Spinal cord (tissue), 9 donors: ENCODE measurements at regions not wholly inside any gene's neighbourhood (a gene's known extent, or its start where the extent isn't known, plus 50 kb on each side); places are given as distances from the start of the nearest gene placed in this dataset.

Source experiments
- DNase-seq, 6 donors: peaks; one replicate each; pipeline versions ENCODE4 v3.0.0 to v3.0.0-alpha.2; 2013 to 2015; ENCODE audit warnings: low spot score in 6 of 6, low read depth in 4 of 6
- H3K27ac ChIP-seq: one replicate; pipeline ENCODE4 v1.5.1; 2013; ENCODE audit warnings: low read depth, low read length, control low read depth
- H3K27me3 ChIP-seq: one replicate; pipeline ENCODE4 v1.6.1; 2013; ENCODE audit warnings: low read length; ENCODE audit not compliant: control insufficient read depth, insufficient read depth
- H3K36me3 ChIP-seq: one replicate; pipeline ENCODE4 v1.6.1; 2013; ENCODE audit warnings: low read length; ENCODE audit not compliant: control insufficient read depth, insufficient read depth
- H3K4me1 ChIP-seq: one replicate; pipeline ENCODE4 v1.6.1; 2013; ENCODE audit warnings: low read length; ENCODE audit not compliant: control insufficient read depth, insufficient read depth
- H3K4me3 ChIP-seq: one replicate; pipeline ENCODE4 v1.5.1; 2013; ENCODE audit warnings: low read depth, low read length, control low read depth
- H3K9me3 ChIP-seq: one replicate; pipeline ENCODE4 v1.6.1; 2013; ENCODE audit warnings: low read length; ENCODE audit not compliant: control insufficient read depth, insufficient read depth
- WGBS: methylation state at CpG from one replicate; pipeline ENCODE4 v1.1.5; 2013; ENCODE audit warnings: missing lambda C conversion rate; ENCODE audit not compliant: insufficient coverage; 5-methylcytosine and 5-hydroxymethylcytosine counted together
- donor health status: healthy.

- DNase-seq, result no peak
- 64% methylated on average over 3 of the region's 3 CpGs for WGBS
- Histone ChIP-seq H3K27me3 (no peaks in the 10 kb centered on the region), H3K4me3 (no peak overlapping the region), H3K27ac (no peak overlapping the region), H3K4me1 (no peaks in the 10 kb centered on the region), H3K9me3 (no peaks in the 10 kb centered on the region), H3K36me3 (no peaks in the 10 kb centered on the region)
Measured at GRCh38 chr11:101345891-101346290, 216.3 kb upstream of the PGR start.

GRCh38 chr11:101342307-101342706, 212.7 kb upstream of the PGR start:
- Histone ChIP-seq H3K27ac (no peak overlapping the region), H3K36me3 (no peaks in the 10 kb centered on the region), H3K9me3 (no peaks in the 10 kb centered on the region), H3K4me1 (no peaks in the 10 kb centered on the region), H3K27me3 (no peaks in the 10 kb centered on the region), H3K4me3 (no peak overlapping the region)
- no peak for DNase-seq
- no CpG with 5 or more reads among the region's 1 CpG for whole genome bisulfite sequencing

GRCh38 chr11:101341578-101341977, 212.0 kb upstream of the PGR start:
- H3K27ac ChIP-seq, result no peak overlapping the region
- no peak for DNase-seq

GRCh38 chr11:101336858-101337257, 207.2 kb upstream of the PGR start:
- Histone ChIP-seq H3K27ac (no peak overlapping the region), H3K27me3 (no peaks in the 10 kb centered on the region), H3K9me3 (no peaks in the 10 kb centered on the region), H3K4me1 (no peaks in the 10 kb centered on the region), H3K4me3 (no peak overlapping the region), H3K36me3 (no peaks in the 10 kb centered on the region)
- peak in 2 of 6 donors; percentile 1 to 60 for DNase-seq
- WGBS, result 58% methylated on average over 2 of the region's 4 CpGs

More at GRCh38 chr11:101341578-101341977, 212.0 kb upstream of the PGR start:
- no CpG with 5 or more reads among the region's 1 CpG for WGBS
- H3K36me3 ChIP-seq, result no peaks in the 10 kb centered on the region
- H3K4me3 ChIP-seq, result no peak overlapping the region
- H3K9me3 ChIP-seq, result no peaks in the 10 kb centered on the region
- H3K27me3 ChIP-seq, result no peaks in the 10 kb centered on the region
- H3K4me1 ChIP-seq, result no peaks in the 10 kb centered on the region

- Histone ChIP-seq H3K36me3 (no peaks in the 10 kb centered on the region), H3K27ac (no peak overlapping the region), H3K27me3 (no peaks in the 10 kb centered on the region), H3K4me3 (no peak overlapping the region), H3K9me3 (no peaks in the 10 kb centered on the region), H3K4me1 (no peaks in the 10 kb centered on the region)
- WGBS, result no CpG with 5 or more reads among the region's 3 CpGs
- DNase-seq, result no peak
Measured at GRCh38 chr11:101336155-101336554, 206.5 kb upstream of the PGR start.

GRCh38 chr11:101334581-101334980, 205.0 kb upstream of the PGR start:
- Histone ChIP-seq H3K27ac (no peak overlapping the region), H3K27me3 (no peaks in the 10 kb centered on the region), H3K36me3 (no peaks in the 10 kb centered on the region), H3K9me3 (no peaks in the 10 kb centered on the region), H3K4me1 (no peaks in the 10 kb centered on the region), H3K4me3 (no peak overlapping the region)
- DNase-seq, result no peak
- WGBS, result no CpG with 5 or more reads among the region's 1 CpG

GRCh38 chr11:101331411-101331810, 201.8 kb upstream of the PGR start:
- H3K4me3 ChIP-seq, result no peak overlapping the region
- H3K27ac ChIP-seq, result no peak overlapping the region
- no peak for DNase-seq
- H3K27me3 ChIP-seq, result no peaks in the 10 kb centered on the region
- no CpG with 5 or more reads among the region's 4 CpGs for WGBS
- no peaks in the 10 kb centered on the region for H3K4me1 ChIP-seq
- H3K36me3 ChIP-seq, result no peaks in the 10 kb centered on the region
- H3K9me3 ChIP-seq, result no peaks in the 10 kb centered on the region

GRCh38 chr11:101327908-101328307, 198.3 kb upstream of the PGR start:
- no peaks in the 10 kb centered on the region for H3K4me1 ChIP-seq
- H3K9me3 ChIP-seq, result no peaks in the 10 kb centered on the region
- H3K27me3 ChIP-seq, result no peaks in the 10 kb centered on the region
- H3K4me3 ChIP-seq, result no peak overlapping the region
- no peaks in the 10 kb centered on the region for H3K36me3 ChIP-seq
- no peak overlapping the region for H3K27ac ChIP-seq
- no peak for DNase-seq
- WGBS, result no CpG with 5 or more reads among the region's 3 CpGs

- H3K36me3 ChIP-seq, result no peaks in the 10 kb centered on the region
- no peaks in the 10 kb centered on the region for H3K9me3 ChIP-seq
- H3K4me3 ChIP-seq, result no peak overlapping the region
- no peak for DNase-seq
- no peaks in the 10 kb centered on the region for H3K4me1 ChIP-seq
- H3K27me3 ChIP-seq, result no peaks in the 10 kb centered on the region
- no peak overlapping the region for H3K27ac ChIP-seq
Measured at GRCh38 chr11:101326141-101326540, 196.5 kb upstream of the PGR start.

- DNase-seq, result no peak
- no peaks in the 10 kb centered on the region for H3K27me3 ChIP-seq
- H3K36me3 ChIP-seq, result no peaks in the 10 kb centered on the region
- H3K4me1 ChIP-seq, result no peaks in the 10 kb centered on the region
- WGBS, result 100% methylated on average over 1 of the region's 2 CpGs
- H3K4me3 ChIP-seq, result no peak overlapping the region
- H3K27ac ChIP-seq, result no peak overlapping the region
- H3K9me3 ChIP-seq, result no peaks in the 10 kb centered on the region
Measured at GRCh38 chr11:101323997-101324396, 194.4 kb upstream of the PGR start.
